ENCODE measurements at regions not wholly inside any gene's neighbourhood (a gene's known extent, or its start where the extent isn't known, plus 50 kb on each side); places are given as distances from the start of the nearest gene placed in this dataset.

- TF ChIP-seq CTCF (conservative IDR thresholded peaks at IDR 0.05 in 1 of 2, IDR thresholded peaks at IDR 0.05 in 1 of 2; ENCODE audit: extremely low read depth in 1 of 2, insufficient read depth in 1 of 2, low read depth in 1 of 2, low read length in 2 of 2) (no peak), EZH2 (IDR thresholded peaks at IDR 0.05; ENCODE audit: borderline replicate concordance, low read length) (no peak)
Observed at GRCh38 chr6:93045156-93045555, 374.2 kb downstream of the EPHA7 start.

Data from mammary epithelial cell (primary cell).